ENCODE measurements at regions not wholly inside any gene's neighbourhood (a gene's known extent, or its start where the extent isn't known, plus 50 kb on each side); places are given as distances from the start of the nearest gene placed in this dataset.
A peak's percentile ranks its signal among the peaks of the same experiment; 100 is the strongest.

GRCh38 chr1:214952648-214953047 is 129.9 kb upstream of the KCNK2 start:
- TF ChIP-seq CTCF (IDR thresholded peaks at IDR 0.05; ENCODE audit: low read depth, low read length, missing control alignments) = no peak
- in situ Hi-C loops (cut with HindIII; ENCODE audit: low pct_ligation_motif_present, low sequenced_read_pairs) = no loop called here
- no peaks in the 10 kb centered on the region for H3K36me3 ChIP-seq (replicated peaks)
- no peak overlapping the region for H3K27ac ChIP-seq
- no peak for DNase-seq
- no peak overlapping the region for H3K4me3 ChIP-seq (ENCODE audit: low read depth, low read length)
- H3K27me3 ChIP-seq (replicated peaks) = no peaks in the 10 kb centered on the region

DNA sequence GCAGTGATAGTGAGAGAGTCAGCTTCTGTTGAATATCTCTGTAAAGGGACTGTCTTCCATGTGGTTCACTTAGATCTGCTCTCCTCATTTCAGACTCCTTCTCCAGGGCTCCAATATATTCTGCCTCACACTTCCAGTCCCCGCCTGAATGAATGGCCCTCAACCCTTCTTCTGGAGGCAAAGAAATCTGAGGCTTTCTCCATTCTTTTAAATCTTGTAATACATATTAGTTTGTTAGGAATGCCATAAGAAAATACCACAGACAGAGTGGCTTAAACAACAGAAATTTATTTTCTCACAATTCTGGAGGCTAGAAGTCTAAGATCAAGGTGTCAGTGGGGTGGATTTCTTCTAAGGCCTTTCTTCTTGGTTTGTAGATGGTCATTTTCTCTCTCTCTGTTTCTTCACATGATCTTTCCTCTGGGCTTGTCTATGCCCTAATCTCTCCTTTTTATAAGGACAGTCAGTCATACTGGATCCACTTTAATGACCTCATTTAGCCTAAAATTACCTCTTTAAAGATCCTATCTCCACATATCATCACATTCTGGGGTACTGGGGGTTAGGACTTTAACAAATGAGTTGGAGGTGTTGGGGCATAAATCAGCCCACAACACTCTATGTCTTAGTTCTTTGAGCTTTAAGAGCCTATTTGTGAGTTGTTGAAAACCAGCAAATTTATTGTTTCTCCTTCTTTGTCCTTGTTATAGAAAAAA is 128.5 kb upstream of the KCNK2 start:
- in situ Hi-C loops (cut with HindIII; ENCODE audit: low pct_ligation_motif_present, low sequenced_read_pairs) = no loop called here
- DNase-seq = no peak

DNA sequence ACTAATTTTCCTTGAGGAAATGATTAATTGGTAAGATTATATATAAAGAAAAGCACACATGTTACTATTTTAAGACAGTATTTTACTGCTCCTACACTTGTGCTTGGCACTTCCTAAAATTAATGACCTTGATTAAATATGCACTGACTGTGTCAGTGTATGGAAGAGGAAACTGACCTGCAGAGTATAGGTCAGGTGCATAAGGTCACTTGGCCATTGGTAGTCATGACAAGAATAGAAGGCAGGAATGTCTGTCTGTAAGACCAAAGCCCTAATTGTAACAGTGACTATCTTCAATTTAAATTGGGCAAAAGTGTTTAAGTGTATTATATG is 128.0 kb upstream of the KCNK2 start:
- H3K4me3 ChIP-seq (ENCODE audit: low read depth, low read length) = no peak overlapping the region
- in situ Hi-C loops (cut with HindIII; ENCODE audit: low pct_ligation_motif_present, low sequenced_read_pairs) = no loop called here
- H3K27ac ChIP-seq = no peak overlapping the region
- H3K27me3 ChIP-seq (replicated peaks) = no peaks in the 10 kb centered on the region
- no peaks in the 10 kb centered on the region for H3K36me3 ChIP-seq (replicated peaks)
- no peak for DNase-seq
- no peak for TF ChIP-seq CTCF (IDR thresholded peaks at IDR 0.05; ENCODE audit: low read depth, low read length, missing control alignments)

More for the DNA sequence above, 128.5 kb upstream of the KCNK2 start:
- H3K4me3 ChIP-seq (ENCODE audit: low read depth, low read length) = no peak overlapping the region
- no peak overlapping the region for H3K27ac ChIP-seq
- TF ChIP-seq CTCF (IDR thresholded peaks at IDR 0.05; ENCODE audit: low read depth, low read length, missing control alignments) = no peak
- H3K27me3 ChIP-seq (replicated peaks) = no peaks in the 10 kb centered on the region
- no peaks in the 10 kb centered on the region for H3K36me3 ChIP-seq (replicated peaks)

- in situ Hi-C loops (cut with HindIII; ENCODE audit: low pct_ligation_motif_present, low sequenced_read_pairs) = no loop called here
- Histone ChIP-seq H3K4me3 (ENCODE audit: low read depth, low read length) (no peak overlapping the region), H3K27me3 (replicated peaks) (no peaks in the 10 kb centered on the region), H3K27ac (peak overlapping the region; percentile 96), H3K36me3 (replicated peaks) (no peaks in the 10 kb centered on the region)
- peak; percentile 98 for DNase-seq
- TF ChIP-seq CTCF (IDR thresholded peaks at IDR 0.05; ENCODE audit: low read depth, low read length, missing control alignments) = no peak
Observed at GRCh38 chr1:214957330-214958137, 125.0 kb upstream of the KCNK2 start.

GRCh38 chr1:214958486-214958885 is 124.1 kb upstream of the KCNK2 start:
- DNase-seq = no peak
- in situ Hi-C loops (cut with HindIII; ENCODE audit: low pct_ligation_motif_present, low sequenced_read_pairs) = no loop called here
- Histone ChIP-seq H3K27ac (peak overlapping the region; percentile 96), H3K36me3 (replicated peaks) (no peaks in the 10 kb centered on the region), H3K27me3 (replicated peaks) (no peaks in the 10 kb centered on the region), H3K4me3 (ENCODE audit: low read depth, low read length) (no peak overlapping the region)
- TF ChIP-seq CTCF (IDR thresholded peaks at IDR 0.05; ENCODE audit: low read depth, low read length, missing control alignments) = no peak
